HEK293T (cell line): ENCODE measurements at regions not wholly inside any gene's neighbourhood (a gene's known extent, or its start where the extent isn't known, plus 50 kb on each side); places are given as distances from the start of the nearest gene placed in this dataset.
A peak's percentile ranks its signal among the peaks of the same experiment; 100 is the strongest.

ENCODE experiments used
- CTCF ChIA-PET: fragments of 350-600 bp; formaldehyde crosslinking; extraction: SDS; loops from one replicate; lab custom pipeline; 2021; ENCODE audit warnings: antibody characterized with exemption, inconsistent platforms; lab: Yijun Ruan, JAX
- POLR2A ChIA-PET: fragments of 350-600 bp; formaldehyde crosslinking; extraction: SDS; loops from one replicate; lab custom pipeline; 2020; ENCODE audit warnings: antibody characterized with exemption, inconsistent platforms; lab: Yijun Ruan, JAX
- DNase-seq: peaks from one replicate; pipeline ENCODE4 v3.0.0; 2012; ENCODE audit warnings: mixed read lengths; ENCODE audit errors: extremely low spot score
- ARNT ChIP-seq: fragments of 450-650 bp; IDR thresholded peaks from 2 replicates; pipeline ENCODE4 v1.6.1; 2017; ENCODE audit warnings: mild to moderate bottlenecking
- BHLHE40 ChIP-seq: fragments of 450-650 bp; IDR thresholded peaks from 2 replicates; pipeline ENCODE4 v1.6.1; 2016; ENCODE audit warnings: mild to moderate bottlenecking, moderate library complexity, borderline replicate concordance
- CTBP1 ChIP-seq: fragments of 450-650 bp; IDR thresholded peaks from 2 replicates; pipeline ENCODE4 v1.6.1; 2016; ENCODE audit warnings: borderline replicate concordance
- ELF4 ChIP-seq: fragments of 450-650 bp; IDR thresholded peaks from 2 replicates; pipeline ENCODE4 v1.6.1; 2017; ENCODE audit warnings: antibody characterized with exemption
- FOXA1 ChIP-seq: fragments of 450-650 bp; IDR thresholded peaks from 2 replicates; pipeline ENCODE4 v1.6.1; 2016; ENCODE audit warnings: mild to moderate bottlenecking
- FOXK2 ChIP-seq: fragments of 450-650 bp; IDR thresholded peaks from 2 replicates; pipeline ENCODE4 v1.6.1; 2016; ENCODE audit warnings: mild to moderate bottlenecking
- FOXM1 ChIP-seq: fragments of 450-650 bp; IDR thresholded peaks from 2 replicates; pipeline ENCODE4 v1.6.1; 2017; ENCODE audit warnings: mild to moderate bottlenecking, borderline replicate concordance
- HDGF ChIP-seq: fragments of 450-650 bp; IDR thresholded peaks from 2 replicates; pipeline ENCODE4 v1.6.1; 2017; ENCODE audit warnings: antibody characterized with exemption, borderline replicate concordance
- L3MBTL2 ChIP-seq: fragments of 450-650 bp; conservative IDR thresholded peaks from 2 replicates; pipeline ENCODE4 v1.6.1; 2016; ENCODE audit warnings: mild to moderate bottlenecking
- LEF1 ChIP-seq: fragments of 450-650 bp; IDR thresholded peaks from 2 replicates; pipeline ENCODE4 v1.6.1; 2017; ENCODE audit warnings: mild to moderate bottlenecking, borderline replicate concordance
- NFRKB ChIP-seq: fragments of 450-650 bp; IDR thresholded peaks from 2 replicates; pipeline ENCODE4 v1.6.1; 2016; ENCODE audit warnings: mild to moderate bottlenecking, moderate library complexity
- SP1 ChIP-seq: fragments of 450-650 bp; IDR thresholded peaks from 2 replicates; pipeline ENCODE4 v1.6.1; 2017
- SUZ12 ChIP-seq: fragments of 450-650 bp; IDR thresholded peaks from 2 replicates; pipeline ENCODE4 v1.6.1; 2016; ENCODE audit warnings: mild to moderate bottlenecking
- TARDBP ChIP-seq: fragments of 450-650 bp; IDR thresholded peaks from 2 replicates; pipeline ENCODE4 v1.6.1; 2016
- ZNF384 ChIP-seq: fragments of 450-650 bp; IDR thresholded peaks from 2 replicates; pipeline ENCODE4 v1.6.1; 2016
- TF ChIP-seq, protein P1 (sequence below): fragments of 450-650 bp; IDR thresholded peaks from 2 replicates; pipeline ENCODE4 v1.6.1; 2016

DNA sequence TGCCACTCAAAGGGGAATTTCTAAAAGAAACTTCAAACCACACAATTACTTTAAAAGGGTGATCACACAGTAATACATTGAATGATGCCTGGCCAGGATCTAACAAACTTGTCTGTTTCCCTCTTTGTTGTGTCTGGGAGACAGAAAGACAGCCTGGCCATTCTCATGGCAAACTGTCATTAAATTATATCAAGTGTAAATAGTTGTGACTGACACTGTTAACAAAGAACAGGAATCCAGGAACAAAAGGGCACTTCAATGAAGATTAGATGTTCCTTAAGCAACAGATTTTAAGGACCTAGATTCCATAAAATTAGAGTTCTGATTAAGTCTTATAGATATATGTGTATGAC is 383.6 kb downstream of the KCNJ2 start:
- POLR2A ChIA-PET: no interaction called here
- TF ChIP-seq, protein P1, sequence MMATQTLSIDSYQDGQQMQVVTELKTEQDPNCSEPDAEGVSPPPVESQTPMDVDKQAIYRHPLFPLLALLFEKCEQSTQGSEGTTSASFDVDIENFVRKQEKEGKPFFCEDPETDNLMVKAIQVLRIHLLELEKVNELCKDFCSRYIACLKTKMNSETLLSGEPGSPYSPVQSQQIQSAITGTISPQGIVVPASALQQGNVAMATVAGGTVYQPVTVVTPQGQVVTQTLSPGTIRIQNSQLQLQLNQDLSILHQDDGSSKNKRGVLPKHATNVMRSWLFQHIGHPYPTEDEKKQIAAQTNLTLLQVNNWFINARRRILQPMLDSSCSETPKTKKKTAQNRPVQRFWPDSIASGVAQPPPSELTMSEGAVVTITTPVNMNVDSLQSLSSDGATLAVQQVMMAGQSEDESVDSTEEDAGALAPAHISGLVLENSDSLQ: no peak
- no peak for DNase-seq
- CTCF ChIA-PET: interaction anchor here (0.6 to 2.2 kb wide), 4 partner anchors 9 to 984 kb away, joined by 3 to 9 read pairs (median 5); no protein-coding TSS in a partner anchor

DNA sequence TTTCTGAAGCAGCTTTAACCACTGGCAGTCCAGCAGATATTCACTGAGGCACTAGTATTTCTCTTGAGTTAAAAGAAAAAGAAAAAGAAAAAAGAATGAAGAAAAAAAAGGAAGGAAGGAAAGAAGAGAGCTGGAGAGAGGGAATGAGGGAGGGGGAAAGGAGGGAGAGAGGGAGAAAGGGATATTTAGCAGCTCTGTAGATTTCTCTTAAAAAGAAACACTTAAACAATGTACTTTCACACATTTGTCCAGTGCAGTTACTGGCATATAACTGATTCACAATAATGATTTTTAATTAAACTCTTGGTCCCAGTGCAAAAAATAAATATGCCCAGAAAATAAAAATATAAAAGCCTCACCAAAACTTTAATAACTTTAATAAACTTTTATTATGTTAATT is 386.4 kb downstream of the KCNJ2 start:
- CTCF ChIA-PET: interaction anchor here (0.6 kb wide), 1 partner anchor 869 kb away, joined by 3 read pairs; no protein-coding TSS in a partner anchor
- POLR2A ChIA-PET: no interaction called here
- DNase-seq: no peak
- no peak for TF ChIP-seq CTBP1
- no peak for TF ChIP-seq HDGF
- TF ChIP-seq BHLHE40: no peak
- TF ChIP-seq FOXA1: no peak
- TF ChIP-seq FOXM1: no peak
- TF ChIP-seq ARNT: no peak
- no peak for TF ChIP-seq ZNF384
- TF ChIP-seq FOXK2: no peak
- TF ChIP-seq, protein P1: no peak
- no peak for TF ChIP-seq L3MBTL2
- TF ChIP-seq SUZ12: no peak
- TF ChIP-seq NFRKB: no peak

DNA sequence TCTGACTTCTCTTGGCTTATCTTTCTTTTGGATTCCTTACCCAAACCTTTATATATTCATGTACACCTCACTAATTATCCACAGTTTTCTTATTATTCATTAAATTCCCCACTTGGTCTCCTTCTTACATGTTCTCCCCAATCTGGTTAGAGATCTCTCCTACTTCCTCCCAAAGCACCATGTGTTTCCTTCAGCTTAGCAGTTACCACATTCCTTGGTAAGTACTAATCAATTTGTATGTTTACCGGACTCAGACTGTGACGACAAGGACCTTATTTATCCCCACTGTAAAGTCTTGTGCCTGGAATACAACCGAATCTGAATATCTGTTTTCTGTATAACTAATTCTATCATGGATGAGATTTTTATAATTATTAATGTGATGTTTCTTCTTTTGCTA is 389.5 kb downstream of the KCNJ2 start:
- CTCF ChIA-PET: no interaction called here
- TF ChIP-seq BHLHE40 (no peak), CTBP1 (no peak), TARDBP (no peak), ELF4 (no peak), SP1 (no peak), NFRKB (no peak), FOXM1 (no peak), FOXA1 (no peak), LEF1 (no peak), L3MBTL2 (no peak), FOXK2 (no peak), HDGF (no peak), ARNT (no peak), ZNF384 (no peak), SUZ12 (no peak)
- TF ChIP-seq, protein P1: no peak
- DNase-seq: no peak
- POLR2A ChIA-PET: no interaction called here

DNA sequence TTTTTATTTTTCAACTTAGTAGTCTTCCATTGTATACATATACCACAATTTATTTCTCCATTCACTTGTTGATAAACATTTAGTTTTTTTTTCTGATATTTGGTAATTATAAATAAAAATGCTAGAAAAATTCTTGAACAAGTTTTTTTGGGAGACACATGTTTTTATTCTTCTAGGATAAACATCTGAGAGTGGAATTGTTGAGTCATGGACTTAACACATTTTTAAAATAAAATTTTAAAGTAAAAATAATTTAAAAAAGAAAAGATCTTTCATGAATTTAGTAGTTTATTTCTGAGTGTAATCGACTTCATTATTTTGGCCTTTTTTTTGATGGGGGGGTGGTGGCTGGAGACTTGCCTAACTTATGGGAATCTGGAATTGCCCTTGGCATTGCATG is 391.1 kb downstream of the KCNJ2 start:
- ChIA-PET POLR2A (no interaction called here), CTCF (no interaction called here)
- no peak for DNase-seq
- no peak for TF ChIP-seq L3MBTL2
- no peak for TF ChIP-seq ELF4
- no peak for TF ChIP-seq CTBP1
- no peak for TF ChIP-seq ZNF384
- no peak for TF ChIP-seq TARDBP
- no peak for TF ChIP-seq BHLHE40
- no peak for TF ChIP-seq NFRKB
- no peak for TF ChIP-seq SUZ12
- TF ChIP-seq HDGF: no peak
- no peak for TF ChIP-seq FOXM1
- TF ChIP-seq FOXK2: no peak
- no peak for TF ChIP-seq ARNT
- TF ChIP-seq LEF1: no peak
- TF ChIP-seq SP1: no peak
- TF ChIP-seq, protein P1: no peak

DNA sequence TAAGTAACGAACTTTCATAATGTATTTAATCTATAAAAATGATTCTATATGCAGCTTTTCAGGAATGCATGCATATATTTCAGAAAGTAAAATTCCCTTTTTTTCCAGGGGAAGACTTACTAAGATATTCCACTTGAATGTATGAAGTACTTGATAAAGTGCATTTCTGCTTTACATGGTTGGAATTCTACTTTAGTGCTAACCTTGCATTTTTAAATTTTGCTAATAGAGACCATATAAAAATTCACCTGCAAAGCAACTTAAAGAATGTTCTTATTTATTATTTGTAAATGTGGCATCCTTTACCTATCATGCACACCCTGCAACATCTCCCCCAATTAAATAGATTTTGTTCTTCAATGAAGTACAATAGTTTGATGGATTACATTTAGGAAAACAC is 392.8 kb downstream of the KCNJ2 start:
- DNase-seq: no peak
- POLR2A ChIA-PET: no interaction called here
- CTCF ChIA-PET: no interaction called here
- TF ChIP-seq HDGF (no peak), ELF4 (no peak), FOXA1 (no peak), FOXM1 (no peak), LEF1 (no peak)

DNA sequence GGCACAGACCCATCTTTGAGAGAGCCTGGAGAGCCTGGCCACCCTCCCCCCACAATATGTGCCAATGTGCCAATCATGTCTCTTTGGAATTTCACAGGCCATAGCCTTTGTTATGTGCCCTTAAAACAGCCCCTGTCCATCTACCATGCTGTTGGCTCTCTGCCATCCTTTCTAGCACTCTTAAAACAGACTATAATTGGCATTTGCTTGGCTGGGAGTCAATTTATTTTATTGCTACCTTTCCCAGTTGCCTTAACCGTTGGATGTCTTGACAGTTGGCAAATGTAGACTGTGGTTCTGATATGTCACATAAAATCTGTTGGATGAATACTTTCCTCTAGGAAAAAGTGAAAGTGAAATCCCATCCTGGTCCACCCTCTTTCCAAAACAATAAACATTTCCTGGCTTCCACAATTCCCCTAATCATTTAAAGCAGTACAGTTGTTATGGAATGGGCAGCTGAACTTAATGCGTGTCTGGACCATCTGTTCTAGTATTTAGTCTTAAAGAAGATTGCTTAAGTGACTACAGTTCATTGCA is 394.0 kb downstream of the KCNJ2 start:
- TF ChIP-seq, protein P1: 0 out of 2 replicates have a peak, but pooled peaks have one; percentile 8
- no peak for TF ChIP-seq TARDBP
- TF ChIP-seq SUZ12: no peak
- no peak for DNase-seq
- ChIA-PET POLR2A (no interaction called here), CTCF (interaction anchor here (0.6 kb wide), 1 partner anchor 11 kb away, joined by 3 read pairs; no protein-coding TSS in a partner anchor)
